Dermis blood vessel endothelial cell (primary cell): ENCODE measurements at regions not wholly inside any gene's neighbourhood (a gene's known extent, or its start where the extent isn't known, plus 50 kb on each side); places are given as distances from the start of the nearest gene placed in this dataset.

Experiments used
- DNase-seq: peaks from one replicate; pipeline ENCODE4 v3.0.0; 2010

GRCh38 chr5:2017540-2018389 lies 135.0 kb upstream of the IRX4 start:
- DNase-seq: peak; percentile 60

- no peak for DNase-seq
Measured at GRCh38 chr5:2015961-2016360, 133.2 kb upstream of the IRX4 start.

- no peak for DNase-seq
Measured at GRCh38 chr5:2015124-2015848, 132.6 kb upstream of the IRX4 start.

GRCh38 chr5:2014058-2014610 lies 131.4 kb upstream of the IRX4 start:
- no peak for DNase-seq

GRCh38 chr5:2013301-2014057 lies 130.8 kb upstream of the IRX4 start:
- no peak for DNase-seq

- DNase-seq: no peak
Measured at GRCh38 chr5:2012885-2013284, 130.2 kb upstream of the IRX4 start.

GRCh38 chr5:2011481-2012411 lies 129.0 kb upstream of the IRX4 start:
- DNase-seq: no peak

- DNase-seq: no peak
Measured at GRCh38 chr5:2010940-2011339, 128.2 kb upstream of the IRX4 start.

GRCh38 chr5:2009986-2010914 lies 127.5 kb upstream of the IRX4 start:
- DNase-seq: no peak

GRCh38 chr5:2008851-2009629 lies 126.3 kb upstream of the IRX4 start:
- no peak for DNase-seq

- no peak for DNase-seq
Measured at GRCh38 chr5:2007878-2008501, 125.3 kb upstream of the IRX4 start.

GRCh38 chr5:2007496-2007877 lies 124.8 kb upstream of the IRX4 start:
- no peak for DNase-seq

- DNase-seq: no peak
Measured at GRCh38 chr5:2006971-2007291, 124.2 kb upstream of the IRX4 start.

- DNase-seq: no peak
Measured at GRCh38 chr5:2006193-2006970, 123.7 kb upstream of the IRX4 start.

- no peak for DNase-seq
Measured at GRCh38 chr5:2005101-2006041, 122.6 kb upstream of the IRX4 start.

GRCh38 chr5:2003690-2004365 lies 121.1 kb upstream of the IRX4 start:
- DNase-seq: no peak

GRCh38 chr5:2003206-2003605 lies 120.5 kb upstream of the IRX4 start:
- no peak for DNase-seq
